ENCODE measurements at regions not wholly inside any gene's neighbourhood (a gene's known extent, or its start where the extent isn't known, plus 50 kb on each side); places are given as distances from the start of the nearest gene placed in this dataset.
"Not testable (repeated sequence)": the region's sequence is repeated elsewhere in the genome, so short reads cannot be mapped to it uniquely, and the experiment has no call there.

- DNase-seq, result not testable (repeated sequence)
Observed at GRCh38 chr5:15356308-15357091, 143.5 kb upstream of the FBXL7 start.

GRCh38 chr5:15354021-15354420 lies 146.0 kb upstream of the FBXL7 start:
- DNase-seq, result no peak
- in situ Hi-C loops (cut with HindIII; ENCODE audit: low pct_ligation_motif_present, low pct_unique_long_range_greater_than_20kb, low sequenced_read_pairs), result no loop called here

More at GRCh38 chr5:15356308-15357091, 143.5 kb upstream of the FBXL7 start:
- in situ Hi-C loops (cut with HindIII; ENCODE audit: low pct_ligation_motif_present, low pct_unique_long_range_greater_than_20kb, low sequenced_read_pairs), result not testable (repeated sequence)

GRCh38 chr5:15353086-15353645 lies 146.8 kb upstream of the FBXL7 start:
- in situ Hi-C loops (cut with HindIII; ENCODE audit: low pct_ligation_motif_present, low pct_unique_long_range_greater_than_20kb, low sequenced_read_pairs), result no loop called here

GRCh38 chr5:15350614-15351013 lies 149.4 kb upstream of the FBXL7 start:
- in situ Hi-C loops (cut with HindIII; ENCODE audit: low pct_ligation_motif_present, low pct_unique_long_range_greater_than_20kb, low sequenced_read_pairs), result no loop called here
- no peak for DNase-seq

More at GRCh38 chr5:15353086-15353645, 146.8 kb upstream of the FBXL7 start:
- no peak for DNase-seq

GRCh38 chr5:15346738-15347137 lies 153.2 kb upstream of the FBXL7 start:
- in situ Hi-C loops (cut with HindIII; ENCODE audit: low pct_ligation_motif_present, low pct_unique_long_range_greater_than_20kb, low sequenced_read_pairs), result no loop called here
- DNase-seq, result no peak

- DNase-seq, result no peak
- in situ Hi-C loops (cut with HindIII; ENCODE audit: low pct_ligation_motif_present, low pct_unique_long_range_greater_than_20kb, low sequenced_read_pairs), result no loop called here
Observed at GRCh38 chr5:15344954-15345353, 155.0 kb upstream of the FBXL7 start.

- in situ Hi-C loops (cut with HindIII; ENCODE audit: low pct_ligation_motif_present, low pct_unique_long_range_greater_than_20kb, low sequenced_read_pairs), result no loop called here
- DNase-seq, result no peak
Observed at GRCh38 chr5:15338546-15338945, 161.4 kb upstream of the FBXL7 start.

- DNase-seq, result no peak
- in situ Hi-C loops (cut with HindIII; ENCODE audit: low pct_ligation_motif_present, low pct_unique_long_range_greater_than_20kb, low sequenced_read_pairs), result no loop called here
Observed at GRCh38 chr5:15334551-15335266, 165.3 kb upstream of the FBXL7 start.

GRCh38 chr5:15333091-15333490 lies 166.9 kb upstream of the FBXL7 start:
- DNase-seq, result no peak
- in situ Hi-C loops (cut with HindIII; ENCODE audit: low pct_ligation_motif_present, low pct_unique_long_range_greater_than_20kb, low sequenced_read_pairs), result no loop called here

GRCh38 chr5:15326932-15327331 lies 173.0 kb upstream of the FBXL7 start:
- no peak for DNase-seq
- in situ Hi-C loops (cut with HindIII; ENCODE audit: low pct_ligation_motif_present, low pct_unique_long_range_greater_than_20kb, low sequenced_read_pairs), result no loop called here

- in situ Hi-C loops (cut with HindIII; ENCODE audit: low pct_ligation_motif_present, low pct_unique_long_range_greater_than_20kb, low sequenced_read_pairs), result no loop called here
- no peak for DNase-seq
Observed at GRCh38 chr5:15326471-15326870, 173.5 kb upstream of the FBXL7 start.

- no peak for DNase-seq
- in situ Hi-C loops (cut with HindIII; ENCODE audit: low pct_ligation_motif_present, low pct_unique_long_range_greater_than_20kb, low sequenced_read_pairs), result no loop called here
Observed at GRCh38 chr5:15322421-15322820, 177.6 kb upstream of the FBXL7 start.

- no peak for DNase-seq
- in situ Hi-C loops (cut with HindIII; ENCODE audit: low pct_ligation_motif_present, low pct_unique_long_range_greater_than_20kb, low sequenced_read_pairs), result no loop called here
Observed at GRCh38 chr5:15321776-15322175, 178.2 kb upstream of the FBXL7 start.

- no peak for DNase-seq
- in situ Hi-C loops (cut with HindIII; ENCODE audit: low pct_ligation_motif_present, low pct_unique_long_range_greater_than_20kb, low sequenced_read_pairs), result no loop called here
Observed at GRCh38 chr5:15320871-15321270, 179.1 kb upstream of the FBXL7 start.

- DNase-seq, result no peak
- in situ Hi-C loops (cut with HindIII; ENCODE audit: low pct_ligation_motif_present, low pct_unique_long_range_greater_than_20kb, low sequenced_read_pairs), result no loop called here
Observed at GRCh38 chr5:15304914-15305834, 194.8 kb upstream of the FBXL7 start.

GRCh38 chr5:15304066-15304731 lies 195.8 kb upstream of the FBXL7 start:
- in situ Hi-C loops (cut with HindIII; ENCODE audit: low pct_ligation_motif_present, low pct_unique_long_range_greater_than_20kb, low sequenced_read_pairs), result no loop called here
- DNase-seq, result no peak

GRCh38 chr5:15300141-15300540 lies 199.8 kb upstream of the FBXL7 start:
- in situ Hi-C loops (cut with HindIII; ENCODE audit: low pct_ligation_motif_present, low pct_unique_long_range_greater_than_20kb, low sequenced_read_pairs), result no loop called here

GRCh38 chr5:15290953-15291352 lies 209.0 kb upstream of the FBXL7 start:
- in situ Hi-C loops (cut with HindIII; ENCODE audit: low pct_ligation_motif_present, low pct_unique_long_range_greater_than_20kb, low sequenced_read_pairs), result no loop called here
- no peak for DNase-seq

More at GRCh38 chr5:15300141-15300540, 199.8 kb upstream of the FBXL7 start:
- no peak for DNase-seq
